IPS DF 6.9 (cell line): ENCODE measurements at regions not wholly inside any gene's neighbourhood (a gene's known extent, or its start where the extent isn't known, plus 50 kb on each side); places are given as distances from the start of the nearest gene placed in this dataset.
A peak's percentile ranks its signal among the peaks of the same experiment; 100 is the strongest.

Source experiments
- DNase-seq: peaks from one replicate; pipeline ENCODE4 v3.0.0-alpha.2; 2013; ENCODE audit warnings: low read depth, low spot score
- H3K27ac ChIP-seq: one replicate; pipeline ENCODE4 v1.5.1; 2013; ENCODE audit warnings: low read length, control low read depth
- H3K27me3 ChIP-seq: 2 replicates; pipeline ENCODE4 v1.6.1; 2013; ENCODE audit warnings: mild to moderate bottlenecking, low read length; ENCODE audit not compliant: control insufficient read depth, insufficient read depth
- H3K36me3 ChIP-seq: 2 replicates; pipeline ENCODE4 v1.6.1; 2013; ENCODE audit warnings: low read length; ENCODE audit not compliant: control insufficient read depth, insufficient read depth
- H3K4me1 ChIP-seq: 2 replicates; pipeline ENCODE4 v1.6.1; 2013; ENCODE audit warnings: low read length; ENCODE audit not compliant: control insufficient read depth, insufficient read depth
- H3K4me3 ChIP-seq: 2 replicates; pipeline ENCODE4 v1.5.1; 2013; ENCODE audit warnings: mild to moderate bottlenecking, low read length
- H3K9me3 ChIP-seq: 2 replicates; pipeline ENCODE4 v1.6.1; 2013; ENCODE audit warnings: low read length, inconsistent platforms; ENCODE audit not compliant: control insufficient read depth, insufficient read depth
- WGBS: extraction: QIAGEN DNeasy Blood & Tissue Kit; methylation state at CpG from one replicate; pipeline ENCODE4 v1.1.7; 2013; ENCODE audit warnings: mixed read lengths, missing lambda C conversion rate; ENCODE audit not compliant: insufficient read length, insufficient coverage; 5-methylcytosine and 5-hydroxymethylcytosine counted together

GRCh38 chr1:239929317-239929716 lies 162.4 kb upstream of the FMN2 start:
- Histone ChIP-seq H3K9me3 (peaks cover 1% of the 10 kb centered on the region; the same call in 1 of the 2 replicates), H3K4me3 (no peak overlapping the region), H3K27me3 (no peaks in the 10 kb centered on the region), H3K27ac (no peak overlapping the region), H3K36me3 (no peaks in the 10 kb centered on the region), H3K4me1 (no peaks in the 10 kb centered on the region)
- no CpG with 5 or more reads among the region's 6 CpGs for WGBS
- no peak for DNase-seq

DNA sequence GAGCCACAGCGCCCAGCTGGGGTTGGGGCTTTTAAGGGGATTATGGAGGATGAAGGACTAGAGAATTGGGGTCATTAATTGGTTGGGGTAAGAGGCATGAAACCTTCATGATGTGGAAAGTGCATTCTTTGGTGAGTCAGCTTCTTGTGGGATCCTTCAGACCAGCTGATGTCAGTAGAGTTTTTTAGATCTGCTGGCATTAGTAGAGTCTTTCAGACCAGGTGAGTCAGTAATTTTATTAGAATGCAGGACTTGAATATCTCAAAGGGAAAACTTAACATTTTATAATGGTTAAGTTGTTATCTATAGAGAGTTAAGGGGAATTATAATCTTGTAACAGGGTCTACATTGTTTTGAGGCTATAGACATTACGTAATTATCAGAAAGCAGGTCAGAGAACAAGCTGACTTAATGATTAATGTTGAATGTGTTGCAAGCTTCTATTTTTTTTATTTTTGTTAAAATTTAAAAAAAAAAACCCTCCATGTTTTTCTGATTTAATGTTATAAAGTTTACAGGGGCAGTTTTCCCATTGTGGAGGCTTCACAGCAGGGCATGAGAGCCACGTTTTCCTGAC lies 160.9 kb upstream of the FMN2 start:
- H3K27ac ChIP-seq, result no peak overlapping the region
- no peaks in the 10 kb centered on the region for H3K36me3 ChIP-seq
- DNase-seq, result no peak
- H3K27me3 ChIP-seq, result no peaks in the 10 kb centered on the region
- no CpG with 5 or more reads among the region's 3 CpGs for WGBS
- no peak overlapping the region for H3K4me3 ChIP-seq
- no peaks in the 10 kb centered on the region for H3K4me1 ChIP-seq
- no peaks in the 10 kb centered on the region for H3K9me3 ChIP-seq

DNA sequence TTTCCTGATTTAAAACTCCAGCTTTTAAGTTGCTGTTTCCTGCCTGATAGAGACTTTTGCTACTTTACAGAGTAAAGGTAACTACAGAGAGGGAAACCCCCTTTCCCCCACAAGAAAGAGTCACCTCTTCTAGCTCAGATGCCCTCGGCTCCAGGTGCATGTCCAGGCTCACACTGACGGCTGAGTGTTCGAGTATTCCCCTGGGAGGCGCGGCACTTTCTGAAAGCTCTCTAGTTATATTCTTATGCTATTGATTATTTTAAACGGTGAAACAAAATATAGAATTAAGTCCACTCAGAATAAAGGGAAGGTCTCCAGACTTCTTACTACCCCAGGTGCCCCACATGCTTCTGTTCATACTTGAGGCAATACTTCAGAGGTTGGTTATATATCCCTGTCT lies 160.3 kb upstream of the FMN2 start:
- H3K4me1 ChIP-seq, result no peaks in the 10 kb centered on the region
- H3K4me3 ChIP-seq, result no peak overlapping the region
- H3K36me3 ChIP-seq, result no peaks in the 10 kb centered on the region
- DNase-seq, result no peak
- no peaks in the 10 kb centered on the region for H3K27me3 ChIP-seq
- no peak overlapping the region for H3K27ac ChIP-seq
- no peaks in the 10 kb centered on the region for H3K9me3 ChIP-seq
- WGBS, result no CpG with 5 or more reads among the region's 6 CpGs

DNA sequence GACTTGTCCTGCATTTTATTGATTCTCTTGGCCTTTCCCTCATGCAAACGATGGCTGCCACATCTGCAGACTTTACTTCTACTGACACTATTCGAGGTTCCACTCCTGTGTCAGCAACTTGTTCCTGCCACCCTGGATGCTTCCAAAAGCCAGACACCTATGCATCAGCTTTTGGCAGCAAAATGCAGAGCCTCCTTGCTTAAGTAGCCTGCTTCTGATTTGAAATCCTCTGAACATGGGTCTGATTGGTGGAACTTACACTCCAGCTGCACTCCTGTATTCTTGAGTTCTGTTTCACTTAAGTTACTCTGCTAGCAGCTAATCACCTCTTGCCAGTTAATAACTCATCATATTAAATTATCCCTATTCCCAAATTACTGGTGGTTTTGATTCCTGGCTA lies 152.1 kb upstream of the FMN2 start:
- H3K4me1 ChIP-seq, result no peaks in the 10 kb centered on the region
- no peaks in the 10 kb centered on the region for H3K27me3 ChIP-seq
- H3K9me3 ChIP-seq, result peaks cover 6% of the 10 kb centered on the region
- no peaks in the 10 kb centered on the region for H3K36me3 ChIP-seq
- no peak for DNase-seq
- H3K27ac ChIP-seq, result no peak overlapping the region
- H3K4me3 ChIP-seq, result no peak overlapping the region
- no CpG with 5 or more reads among the region's 2 CpGs for WGBS

DNA sequence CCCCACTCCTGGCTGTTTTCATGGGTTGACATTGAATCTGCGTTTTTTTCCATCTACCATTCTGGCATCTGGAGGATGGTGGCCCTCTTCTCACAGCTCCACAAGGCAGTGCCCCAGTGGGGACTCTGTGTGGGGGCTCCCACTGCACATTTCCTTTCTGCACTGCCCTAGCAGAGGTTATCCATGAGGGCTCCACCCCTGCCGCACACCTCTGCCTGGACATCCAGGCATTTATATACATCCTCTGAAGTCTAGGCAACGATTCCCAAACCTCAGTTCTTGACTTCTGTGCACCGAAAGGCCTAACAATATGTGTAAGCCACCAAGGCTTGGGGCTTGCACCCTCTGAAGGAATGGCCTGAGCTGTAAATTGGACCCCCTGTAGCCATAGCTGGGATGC lies 147.9 kb upstream of the FMN2 start:
- DNase-seq, result no peak
- H3K9me3 ChIP-seq, result peaks cover 6% of the 10 kb centered on the region
- no peaks in the 10 kb centered on the region for H3K36me3 ChIP-seq
- H3K27me3 ChIP-seq, result no peaks in the 10 kb centered on the region
- H3K4me1 ChIP-seq, result no peaks in the 10 kb centered on the region
- no CpG with 5 or more reads among the region's 4 CpGs for WGBS
- no peak overlapping the region for H3K27ac ChIP-seq
- no peak overlapping the region for H3K4me3 ChIP-seq

- H3K36me3 ChIP-seq, result no peaks in the 10 kb centered on the region
- WGBS, result no CpG with 5 or more reads among the region's 3 CpGs
- peaks cover 6% of the 10 kb centered on the region for H3K9me3 ChIP-seq
- H3K27me3 ChIP-seq, result no peaks in the 10 kb centered on the region
- H3K27ac ChIP-seq, result no peak overlapping the region
- H3K4me3 ChIP-seq, result no peak overlapping the region
- no peak for DNase-seq
- no peaks in the 10 kb centered on the region for H3K4me1 ChIP-seq
Measured at GRCh38 chr1:239944666-239945065, 147.0 kb upstream of the FMN2 start.

DNA sequence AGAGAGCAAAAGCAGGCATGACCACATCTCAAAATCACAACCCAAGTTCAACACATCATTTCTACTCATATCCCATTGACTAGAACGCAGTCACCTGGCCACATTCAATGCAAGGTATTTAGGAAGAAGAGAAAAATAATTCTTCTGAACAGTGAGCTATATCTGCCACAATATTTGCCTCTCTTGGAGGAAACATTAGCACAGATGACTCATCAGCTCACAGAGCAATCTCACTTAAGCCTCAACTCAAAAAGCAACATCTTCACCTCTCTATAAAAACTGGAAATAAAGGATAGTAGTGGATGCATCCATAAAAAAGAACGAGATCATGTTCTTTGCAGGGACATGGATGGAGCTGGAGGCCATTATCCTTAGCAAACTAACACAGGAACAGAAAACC lies 143.9 kb upstream of the FMN2 start:
- WGBS, result no CpG with 5 or more reads among the region's 2 CpGs
- no peak overlapping the region for H3K27ac ChIP-seq

DNA sequence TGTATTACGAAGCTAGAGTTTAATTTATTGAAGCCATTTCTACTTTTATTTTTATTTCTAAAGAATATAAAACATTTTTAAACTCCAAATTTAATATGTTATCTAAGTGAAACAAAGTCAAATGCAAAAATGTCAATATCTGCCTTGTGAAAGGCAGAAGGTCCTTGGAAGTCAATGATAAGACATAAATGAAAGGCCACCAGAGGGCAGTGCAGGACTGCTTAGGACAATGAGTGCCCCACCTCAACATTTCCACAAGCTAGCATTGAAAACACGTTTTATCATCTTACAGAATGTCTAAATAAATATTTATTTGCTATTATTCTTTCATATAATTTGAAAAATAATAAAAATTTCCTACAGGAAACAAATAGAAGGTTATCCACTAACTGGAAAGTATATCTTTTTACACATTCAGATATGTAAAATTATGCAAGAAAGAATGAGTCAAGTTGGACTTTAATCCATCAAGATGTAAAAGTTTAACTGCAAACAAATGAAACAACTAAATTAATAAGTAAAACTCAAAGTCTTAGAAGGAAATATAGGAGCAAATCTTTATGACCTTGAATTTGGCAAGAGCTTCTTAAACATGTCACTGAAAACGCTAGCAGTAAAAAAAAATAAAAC lies 140.1 kb upstream of the FMN2 start:
- H3K4me1 ChIP-seq, result no peaks in the 10 kb centered on the region
- no peaks in the 10 kb centered on the region; the same call in 1 of the 2 replicates for H3K9me3 ChIP-seq
- DNase-seq, result peak; percentile 9
- H3K4me3 ChIP-seq, result no peak overlapping the region
- no peaks in the 10 kb centered on the region for H3K36me3 ChIP-seq
- no peaks in the 10 kb centered on the region for H3K27me3 ChIP-seq
- no CpG with 5 or more reads among the region's 3 CpGs for WGBS
- no peak overlapping the region for H3K27ac ChIP-seq

More for the DNA sequence above, 143.9 kb upstream of the FMN2 start:
- Histone ChIP-seq H3K27me3 (no peaks in the 10 kb centered on the region), H3K9me3 (peaks cover 6% of the 10 kb centered on the region), H3K36me3 (no peaks in the 10 kb centered on the region), H3K4me3 (no peak overlapping the region), H3K4me1 (no peaks in the 10 kb centered on the region)
- DNase-seq, result no peak

GRCh38 chr1:239952348-239953308 lies 139.1 kb upstream of the FMN2 start:
- Histone ChIP-seq H3K27me3 (no peaks in the 10 kb centered on the region), H3K9me3 (no peaks in the 10 kb centered on the region), H3K27ac (no peak overlapping the region), H3K36me3 (no peaks in the 10 kb centered on the region), H3K4me3 (no peak overlapping the region), H3K4me1 (no peaks in the 10 kb centered on the region)
- no CpG with 5 or more reads among the region's 10 CpGs for WGBS
- DNase-seq, result peak; percentile 29

DNA sequence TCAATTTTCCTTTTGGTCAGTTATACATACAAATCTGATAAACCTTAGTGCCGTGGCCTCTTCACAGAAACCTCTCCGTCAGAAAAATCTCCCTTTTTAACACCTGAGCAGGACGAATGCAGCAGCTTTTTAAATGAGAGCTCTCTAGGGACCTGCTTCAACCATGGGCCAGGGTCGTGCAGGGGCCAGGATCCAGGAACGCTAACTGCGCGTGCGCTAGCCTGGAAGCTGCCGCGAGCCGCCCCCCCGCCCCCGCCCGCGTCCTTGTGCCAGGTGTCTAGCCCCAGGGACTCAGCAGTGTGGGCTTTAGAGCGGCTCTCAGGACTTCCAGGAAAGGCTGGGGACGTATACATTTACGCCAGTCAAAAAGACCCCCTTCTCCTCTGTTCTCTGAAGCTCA lies 136.8 kb upstream of the FMN2 start:
- Histone ChIP-seq H3K9me3 (no peaks in the 10 kb centered on the region), H3K27me3 (no peaks in the 10 kb centered on the region), H3K36me3 (no peaks in the 10 kb centered on the region), H3K27ac (no peak overlapping the region), H3K4me3 (no peak overlapping the region), H3K4me1 (no peaks in the 10 kb centered on the region)
- DNase-seq, result no peak
- WGBS, result no CpG with 5 or more reads among the region's 18 CpGs
